ENCODE measurements at regions not wholly inside any gene's neighbourhood (a gene's known extent, or its start where the extent isn't known, plus 50 kb on each side); places are given as distances from the start of the nearest gene placed in this dataset.

DNA sequence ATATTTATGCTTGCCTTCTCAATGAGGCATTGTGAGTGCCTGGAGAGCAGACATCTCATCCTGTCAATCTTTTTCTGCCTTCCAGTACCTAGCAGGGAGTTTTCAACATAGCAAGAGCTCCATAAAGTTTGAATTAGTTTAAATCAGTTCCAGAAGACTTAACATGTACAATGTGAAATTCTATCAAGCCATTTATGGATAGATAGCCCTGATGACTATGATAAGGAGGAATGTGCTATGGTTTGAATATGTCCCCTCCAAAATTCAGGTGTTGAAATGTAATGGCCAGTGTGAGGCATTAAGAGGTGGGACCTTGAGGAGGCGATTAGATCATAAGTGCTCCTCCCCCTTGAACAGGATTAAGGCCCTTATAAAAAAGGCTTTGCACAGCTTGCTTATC, 306.9 kb upstream of the SMARCA2 start:
- DNase-seq (ENCODE audit: low spot score): no peak
- Mint-ChIP-seq H3K4me3 (ENCODE audit: unreplicated experiment) (no peak overlapping the region), H3K27me3 (ENCODE audit: low read depth) (peaks cover 5% of the 10 kb centered on the region), H3K36me3 (ENCODE audit: low read depth) (no peaks in the 10 kb centered on the region), H3K4me1 (ENCODE audit: low read depth) (no peaks in the 10 kb centered on the region), H3K27ac (ENCODE audit: unreplicated experiment) (no peak overlapping the region), H3K9me3 (ENCODE audit: low read depth) (peaks cover 8% of the 10 kb centered on the region)
- TF ChIP-seq, protein P1, sequence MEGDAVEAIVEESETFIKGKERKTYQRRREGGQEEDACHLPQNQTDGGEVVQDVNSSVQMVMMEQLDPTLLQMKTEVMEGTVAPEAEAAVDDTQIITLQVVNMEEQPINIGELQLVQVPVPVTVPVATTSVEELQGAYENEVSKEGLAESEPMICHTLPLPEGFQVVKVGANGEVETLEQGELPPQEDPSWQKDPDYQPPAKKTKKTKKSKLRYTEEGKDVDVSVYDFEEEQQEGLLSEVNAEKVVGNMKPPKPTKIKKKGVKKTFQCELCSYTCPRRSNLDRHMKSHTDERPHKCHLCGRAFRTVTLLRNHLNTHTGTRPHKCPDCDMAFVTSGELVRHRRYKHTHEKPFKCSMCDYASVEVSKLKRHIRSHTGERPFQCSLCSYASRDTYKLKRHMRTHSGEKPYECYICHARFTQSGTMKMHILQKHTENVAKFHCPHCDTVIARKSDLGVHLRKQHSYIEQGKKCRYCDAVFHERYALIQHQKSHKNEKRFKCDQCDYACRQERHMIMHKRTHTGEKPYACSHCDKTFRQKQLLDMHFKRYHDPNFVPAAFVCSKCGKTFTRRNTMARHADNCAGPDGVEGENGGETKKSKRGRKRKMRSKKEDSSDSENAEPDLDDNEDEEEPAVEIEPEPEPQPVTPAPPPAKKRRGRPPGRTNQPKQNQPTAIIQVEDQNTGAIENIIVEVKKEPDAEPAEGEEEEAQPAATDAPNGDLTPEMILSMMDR (IDR thresholded peaks at IDR 0.05): no peak

DNA sequence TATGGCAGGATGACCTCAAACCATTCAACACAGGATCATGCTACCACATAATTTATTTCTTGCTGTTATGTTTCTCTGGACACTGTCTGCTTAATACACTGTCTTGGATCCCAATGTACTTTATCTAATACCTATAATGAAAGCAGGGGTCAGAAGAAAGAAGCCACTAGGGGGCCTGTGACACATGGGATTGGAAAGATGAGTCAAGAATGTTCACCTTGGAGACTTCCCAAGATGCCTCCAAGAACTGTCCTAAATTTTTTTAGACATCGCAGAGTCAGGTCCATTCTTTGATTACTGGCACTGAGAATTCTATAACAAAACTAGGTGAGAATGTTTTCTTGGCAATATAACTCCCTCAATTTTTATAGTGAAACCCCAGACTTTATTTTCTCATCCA, 305.8 kb upstream of the SMARCA2 start:
- TF ChIP-seq, protein P1 (IDR thresholded peaks at IDR 0.05): no peak
- no peak for DNase-seq (ENCODE audit: low spot score)
- no peak overlapping the region for H3K27ac Mint-ChIP-seq (ENCODE audit: unreplicated experiment)
- no peak overlapping the region for H3K4me3 Mint-ChIP-seq (ENCODE audit: unreplicated experiment)
- H3K36me3 Mint-ChIP-seq (ENCODE audit: low read depth): no peaks in the 10 kb centered on the region
- H3K27me3 Mint-ChIP-seq (ENCODE audit: low read depth): peaks cover 5% of the 10 kb centered on the region
- no peaks in the 10 kb centered on the region for H3K4me1 Mint-ChIP-seq (ENCODE audit: low read depth)
- peaks cover 8% of the 10 kb centered on the region for H3K9me3 Mint-ChIP-seq (ENCODE audit: low read depth)

DNA sequence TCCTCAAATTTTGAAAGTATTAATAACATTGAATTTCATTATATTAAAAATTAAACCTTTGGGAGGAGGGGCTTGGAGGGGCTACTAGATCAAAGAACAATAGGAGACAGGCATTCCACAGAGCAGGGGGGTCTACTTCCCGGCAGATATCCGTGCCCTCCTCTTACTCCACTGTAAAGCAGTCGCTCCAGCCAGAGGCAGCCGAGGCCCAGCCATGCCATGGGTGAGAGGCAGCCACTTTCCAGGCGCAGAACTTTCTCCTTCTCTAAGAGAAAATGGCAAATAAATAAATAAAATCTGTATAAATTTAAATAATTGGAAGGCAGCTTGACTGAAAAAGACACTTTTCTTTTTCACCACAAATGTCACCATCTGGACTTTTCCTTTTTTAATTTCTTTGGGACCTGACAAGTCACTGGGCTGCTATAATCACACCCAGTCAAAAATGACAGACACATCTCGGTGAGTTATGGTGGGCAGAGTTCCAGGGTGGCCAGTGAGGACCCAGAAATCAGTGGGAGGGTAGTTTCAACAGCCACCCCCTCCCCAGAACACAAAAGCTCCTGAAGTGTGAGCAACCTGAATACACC, 302.2 kb upstream of the SMARCA2 start:
- H3K9me3 Mint-ChIP-seq (ENCODE audit: low read depth): peaks cover 11% of the 10 kb centered on the region
- TF ChIP-seq, protein P1 (IDR thresholded peaks at IDR 0.05): no peak
- no peak overlapping the region for H3K4me3 Mint-ChIP-seq (ENCODE audit: unreplicated experiment)
- H3K4me1 Mint-ChIP-seq (ENCODE audit: low read depth): no peaks in the 10 kb centered on the region
- no peak for DNase-seq (ENCODE audit: low spot score)
- no peaks in the 10 kb centered on the region for H3K36me3 Mint-ChIP-seq (ENCODE audit: low read depth)
- H3K27me3 Mint-ChIP-seq (ENCODE audit: low read depth): peaks cover 5% of the 10 kb centered on the region
- no peak overlapping the region for H3K27ac Mint-ChIP-seq (ENCODE audit: unreplicated experiment)

DNA sequence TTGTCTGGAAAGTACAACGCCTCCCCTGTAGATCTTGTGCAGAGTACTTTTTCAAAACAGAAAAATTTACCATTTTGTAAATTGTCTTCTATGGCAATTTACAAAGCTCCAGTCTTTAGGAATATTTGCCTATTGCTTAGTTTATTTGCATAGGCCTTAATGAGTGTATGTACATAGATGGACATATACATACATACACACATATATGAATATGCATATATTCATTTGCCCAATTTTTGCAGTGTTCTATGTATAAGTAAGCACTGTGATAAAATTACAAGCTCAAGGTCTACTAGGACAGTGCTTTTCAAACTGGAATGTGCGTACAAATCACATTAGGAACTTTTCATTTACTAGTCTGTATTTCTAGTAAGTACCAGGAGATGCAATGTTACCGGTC, 301.3 kb upstream of the SMARCA2 start:
- Mint-ChIP-seq H3K27me3 (ENCODE audit: low read depth) (peaks cover 5% of the 10 kb centered on the region), H3K4me3 (ENCODE audit: unreplicated experiment) (no peak overlapping the region), H3K9me3 (ENCODE audit: low read depth) (peaks cover 9% of the 10 kb centered on the region), H3K27ac (ENCODE audit: unreplicated experiment) (no peak overlapping the region), H3K36me3 (ENCODE audit: low read depth) (no peaks in the 10 kb centered on the region), H3K4me1 (ENCODE audit: low read depth) (no peaks in the 10 kb centered on the region)
- no peak for DNase-seq (ENCODE audit: low spot score)
- TF ChIP-seq, protein P1 (IDR thresholded peaks at IDR 0.05): no peak

DNA sequence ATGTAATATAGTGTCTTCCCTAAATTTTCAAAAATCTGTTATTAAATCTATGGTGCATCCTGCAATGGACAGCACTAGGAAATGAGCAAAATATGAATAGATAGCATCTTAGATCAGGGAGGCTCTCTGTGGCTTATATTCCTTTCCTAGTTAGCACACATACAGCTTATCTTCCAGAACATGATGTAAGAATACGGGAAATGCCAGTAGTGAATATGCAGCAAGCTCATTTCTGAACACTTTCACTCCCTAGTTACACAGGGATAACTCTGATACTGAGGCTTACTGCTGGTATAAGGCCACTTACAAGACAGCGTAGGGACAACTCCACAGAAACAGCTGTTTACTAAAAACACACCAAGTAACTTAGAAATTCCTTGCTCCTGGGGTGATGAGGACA, 297.3 kb upstream of the SMARCA2 start:
- Mint-ChIP-seq H3K36me3 (ENCODE audit: low read depth) (no peaks in the 10 kb centered on the region), H3K27me3 (ENCODE audit: low read depth) (no peaks in the 10 kb centered on the region), H3K9me3 (ENCODE audit: low read depth) (peaks cover 12% of the 10 kb centered on the region), H3K4me3 (ENCODE audit: unreplicated experiment) (no peak overlapping the region), H3K27ac (ENCODE audit: unreplicated experiment) (no peak overlapping the region), H3K4me1 (ENCODE audit: low read depth) (no peaks in the 10 kb centered on the region)
- TF ChIP-seq, protein P1 (IDR thresholded peaks at IDR 0.05): no peak
- no peak for DNase-seq (ENCODE audit: low spot score)
